ENCODE measurements at regions not wholly inside any gene's neighbourhood (a gene's known extent, or its start where the extent isn't known, plus 50 kb on each side); places are given as distances from the start of the nearest gene placed in this dataset.

DNA sequence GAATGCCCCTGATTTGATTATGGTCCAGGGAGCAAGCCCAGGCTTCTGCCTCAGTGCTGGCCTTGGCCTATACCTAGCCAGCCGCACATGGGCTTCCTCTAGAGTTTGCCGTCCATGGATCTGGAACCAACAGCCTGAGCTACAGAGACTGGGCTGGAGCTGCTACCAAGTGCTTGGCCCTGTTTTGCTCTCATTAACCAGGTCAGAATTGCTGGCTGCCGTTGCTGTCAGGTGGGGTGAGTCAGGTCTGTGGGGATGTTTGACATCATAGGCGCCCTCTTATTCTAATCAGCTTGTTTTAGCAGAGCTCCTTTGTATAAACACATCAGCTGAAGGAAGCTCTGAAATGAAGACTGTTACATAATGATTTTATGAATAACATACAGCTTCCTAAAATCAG, 83.1 kb upstream of the PHACTR2 start:
- DNase-seq = no peak

DNA sequence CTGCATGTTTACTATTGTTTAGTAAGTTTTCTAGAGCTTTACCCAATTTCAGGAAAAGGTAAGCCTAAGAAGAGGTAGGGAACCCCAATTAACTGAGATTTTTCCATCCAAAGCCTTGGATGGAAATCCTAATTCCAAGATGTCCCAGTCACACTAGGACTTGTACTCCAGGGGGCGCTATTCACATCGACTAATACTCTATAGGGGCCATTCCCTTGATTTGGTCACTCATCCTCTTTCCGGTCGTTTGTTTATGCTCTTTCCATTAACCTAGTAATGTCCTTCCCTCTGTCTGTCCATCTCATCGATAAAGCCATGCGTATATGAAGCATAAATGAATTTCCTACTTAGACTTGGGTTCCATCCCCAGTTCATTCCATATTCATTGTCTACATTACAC, 80.8 kb upstream of the FUCA2 start:
- peak; percentile 44 for DNase-seq

DNA sequence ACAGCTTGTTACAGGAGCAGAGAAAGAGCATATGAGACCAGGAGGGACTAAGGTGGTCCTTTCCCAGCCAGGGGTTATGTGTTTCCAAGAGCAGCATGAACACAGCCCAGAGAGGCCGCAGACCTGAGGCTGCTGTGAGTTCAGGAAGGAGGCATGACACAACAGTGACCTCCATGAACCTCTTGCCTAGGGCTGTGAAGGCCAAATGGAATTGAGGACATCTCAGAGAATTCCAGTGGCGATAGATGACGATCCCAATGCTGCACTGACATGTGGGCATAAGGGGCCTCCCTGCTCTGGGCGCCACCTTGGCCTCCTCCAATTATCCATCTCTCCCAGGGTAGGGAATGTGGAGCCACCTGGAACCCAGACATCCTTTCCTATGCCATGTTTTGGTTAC, 79.9 kb upstream of the FUCA2 start:
- DNase-seq = no peak

DNA sequence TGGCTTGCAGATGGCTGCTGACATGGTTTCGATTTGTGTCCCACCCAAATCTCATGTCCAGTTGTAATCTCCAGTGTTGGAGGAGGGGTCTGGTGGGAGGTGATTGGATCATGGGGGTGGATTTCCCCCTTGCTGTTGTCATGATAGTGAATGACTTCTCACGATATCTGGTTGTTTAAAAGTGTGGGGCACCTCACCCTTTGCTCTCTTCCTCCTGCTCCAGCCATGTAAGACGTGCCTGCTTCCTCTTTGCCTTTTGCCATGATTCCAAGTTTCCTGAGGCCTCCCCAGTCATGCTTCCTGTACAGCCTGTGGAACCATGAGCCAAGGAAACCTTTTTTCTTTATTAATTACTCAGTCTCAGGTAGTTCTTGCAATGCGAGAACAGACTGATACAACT, 77.6 kb upstream of the FUCA2 start:
- no peak for DNase-seq

DNA sequence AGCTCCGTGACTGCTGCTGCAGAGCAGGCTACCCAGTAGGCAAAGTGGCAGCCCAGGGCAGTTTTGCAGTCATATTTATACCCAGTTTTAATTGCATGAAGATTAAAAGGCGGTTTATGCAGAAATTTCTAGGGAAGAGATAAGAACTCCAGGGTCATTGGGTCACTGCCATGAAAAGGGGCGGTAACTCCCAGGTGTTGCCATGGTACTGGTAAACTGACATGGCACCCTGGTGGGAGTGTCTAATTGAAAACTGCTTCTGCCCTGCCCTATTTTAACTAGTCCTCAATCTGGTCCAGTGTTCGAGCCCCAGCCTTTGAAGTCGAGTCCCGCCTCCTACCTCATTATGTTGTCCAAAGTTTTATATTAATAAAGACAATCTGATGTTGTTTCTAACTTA, 75.0 kb upstream of the FUCA2 start:
- DNase-seq = no peak

DNA sequence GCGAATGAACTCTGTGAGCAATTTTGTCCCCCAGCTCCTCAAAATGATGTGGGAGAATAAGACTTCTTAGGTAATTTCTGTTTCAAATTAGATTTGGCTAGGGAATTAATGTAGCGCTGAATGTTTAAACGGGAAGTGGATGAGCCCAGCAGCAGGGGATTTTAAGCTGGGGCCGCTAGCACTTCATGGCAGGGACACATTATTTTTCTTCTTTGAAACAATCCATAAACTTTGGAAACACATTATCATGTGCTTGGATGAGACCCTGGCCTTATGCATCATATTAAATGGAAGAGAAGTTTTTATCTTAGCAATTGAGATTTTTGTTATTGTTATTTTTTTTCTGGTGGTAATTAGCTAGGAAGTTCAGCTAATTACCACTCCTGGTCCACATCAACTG, 74.2 kb upstream of the FUCA2 start:
- no peak for DNase-seq

DNA sequence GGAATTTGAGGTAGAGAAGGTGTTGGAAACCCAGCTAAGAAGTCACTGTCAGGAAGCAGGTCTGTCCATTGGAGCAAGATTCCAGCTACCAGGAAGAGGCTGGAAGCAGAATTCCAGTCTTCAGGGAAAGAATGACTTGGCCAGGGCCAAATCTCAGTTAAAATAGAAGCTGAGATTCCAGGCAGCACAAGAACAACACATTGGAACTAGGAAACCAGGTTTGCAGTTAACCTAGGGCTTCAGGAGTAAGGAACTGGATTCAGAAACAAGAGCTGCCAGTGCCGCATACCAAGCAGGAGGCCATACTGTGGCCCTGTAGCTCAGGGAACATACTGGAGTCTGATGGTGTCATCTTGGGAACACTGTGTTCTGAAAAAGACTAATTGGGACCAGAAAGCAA, 73.7 kb upstream of the FUCA2 start:
- no peak for DNase-seq

DNA sequence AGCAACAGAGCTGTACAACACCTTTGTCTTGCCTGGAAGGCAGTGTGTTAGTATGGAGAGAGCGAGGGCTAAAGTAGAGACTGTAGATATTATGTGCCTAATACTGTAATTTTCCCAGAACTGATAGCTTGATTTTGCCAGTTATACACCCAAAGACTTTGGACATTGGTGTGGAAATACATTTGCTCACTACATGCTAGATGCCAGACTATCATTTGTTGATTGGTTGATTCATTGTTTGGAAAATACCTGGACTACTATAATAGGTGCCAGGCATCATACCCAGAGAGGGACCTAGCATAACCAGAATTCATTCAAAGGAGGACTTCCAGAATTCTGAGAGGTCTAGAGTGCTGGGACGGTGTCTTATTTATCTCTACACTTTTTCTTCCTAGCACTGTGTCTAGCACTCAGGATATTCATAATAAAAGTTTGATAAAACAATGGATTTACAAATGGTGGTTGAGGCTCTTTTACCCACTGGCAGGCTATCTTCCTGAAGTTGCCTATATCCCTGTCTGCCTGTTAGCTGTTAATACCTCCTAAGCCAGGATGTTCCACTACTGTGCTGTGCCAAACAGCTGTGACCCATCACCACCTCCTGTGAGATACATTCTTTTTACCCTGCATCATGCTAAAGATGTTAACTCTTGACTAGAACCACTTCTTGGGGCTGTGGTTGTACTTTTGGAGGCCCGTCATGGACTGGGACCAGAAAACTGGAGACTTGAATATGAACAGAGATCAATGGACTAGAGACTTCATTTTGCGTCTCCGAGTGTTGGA, 72.2 kb upstream of the FUCA2 start:
- no peak for DNase-seq

DNA sequence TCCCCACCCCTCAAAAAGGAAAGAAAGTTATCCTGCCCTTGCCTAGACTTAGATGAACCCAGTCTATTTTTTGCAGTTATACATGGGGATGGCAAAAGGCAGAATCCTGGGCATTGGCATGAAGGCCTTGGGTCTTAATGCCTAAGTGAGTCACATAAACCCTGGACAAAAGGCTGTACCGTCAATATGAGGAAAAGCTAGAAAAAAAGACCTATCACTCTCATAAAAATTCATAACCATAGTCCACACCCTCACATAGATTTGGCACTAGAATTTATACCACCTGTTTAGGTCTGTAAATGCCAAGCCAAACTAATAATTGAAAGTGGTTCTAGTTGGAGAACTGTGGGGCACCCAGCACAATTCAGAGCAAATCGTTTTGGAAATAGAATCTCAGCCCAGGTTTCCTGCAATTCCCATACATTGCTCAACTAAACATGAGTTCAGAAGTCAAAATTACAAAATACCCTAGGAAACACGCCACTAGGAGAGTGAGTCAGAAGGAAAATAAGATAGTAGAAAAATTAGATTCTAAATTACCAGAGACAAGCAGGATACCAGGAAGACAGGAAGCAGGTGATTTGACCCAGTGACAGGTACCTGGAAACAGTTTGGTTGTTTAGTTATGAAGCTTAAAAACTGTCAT, 70.4 kb upstream of the FUCA2 start:
- DNase-seq = no peak

DNA sequence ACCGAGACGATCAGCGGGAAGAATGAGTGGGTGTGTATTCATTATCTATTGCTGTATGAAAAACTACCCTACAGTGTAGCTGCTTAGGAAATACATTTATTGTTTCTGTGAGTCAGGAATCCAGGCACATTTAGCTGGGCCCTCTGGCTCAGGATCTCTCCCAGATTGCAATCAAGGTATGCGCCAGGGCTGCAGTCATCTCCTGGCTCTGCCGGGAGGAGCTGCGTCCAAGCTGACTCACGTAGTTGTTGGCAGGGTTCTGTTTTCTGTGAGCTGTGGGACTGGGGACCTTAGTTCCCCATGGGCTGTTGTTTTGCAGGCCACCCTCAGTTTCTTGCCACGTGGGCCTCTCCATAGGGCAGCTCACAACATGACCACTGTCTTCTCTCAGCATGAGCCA, 68.2 kb upstream of the FUCA2 start:
- DNase-seq = no peak

DNA sequence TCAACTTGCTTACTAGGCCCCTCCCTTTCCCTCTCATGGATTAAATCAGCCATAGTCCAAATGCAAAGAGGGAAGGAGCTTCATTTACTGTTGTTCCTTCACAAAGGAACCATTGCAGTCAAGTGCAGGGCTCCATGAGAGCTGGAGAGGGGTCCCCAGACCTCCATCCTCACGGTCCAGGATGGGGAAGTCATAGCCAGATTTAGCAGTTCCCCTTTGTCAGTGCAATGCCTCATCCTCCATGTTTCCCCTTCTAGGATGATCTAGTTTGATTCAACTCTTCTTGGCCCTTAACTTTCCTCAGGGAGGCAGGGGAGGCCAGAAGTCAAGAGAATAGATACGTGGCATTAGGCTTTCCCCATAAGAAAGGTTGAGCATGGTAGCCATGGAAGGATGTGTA, 66.5 kb upstream of the FUCA2 start:
- DNase-seq = no peak

DNA sequence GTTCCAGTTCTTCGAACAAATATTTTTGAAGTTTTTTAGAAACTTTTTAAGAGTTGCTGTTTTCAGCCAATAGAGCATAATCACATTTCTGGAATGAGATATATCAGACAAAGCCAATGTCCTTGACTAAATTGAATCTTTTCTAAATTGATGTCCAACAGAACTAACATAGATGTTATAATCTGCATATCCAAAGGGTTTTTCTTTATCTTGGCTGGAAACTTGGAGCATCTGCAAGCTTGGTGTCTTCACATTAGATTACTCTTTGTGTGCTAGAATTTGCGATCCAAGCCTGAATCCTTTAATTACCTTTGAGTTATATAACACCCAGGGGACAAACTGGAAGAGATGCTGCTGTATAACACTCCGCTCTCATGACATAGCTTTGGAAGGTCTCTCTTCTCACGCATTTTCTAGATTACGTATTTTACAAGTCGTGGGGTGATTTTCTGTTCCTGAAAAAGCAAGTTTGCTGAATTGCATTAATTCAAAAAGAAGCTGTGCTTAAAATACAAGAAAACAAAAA, 64.4 kb upstream of the FUCA2 start:
- DNase-seq = no peak

DNA sequence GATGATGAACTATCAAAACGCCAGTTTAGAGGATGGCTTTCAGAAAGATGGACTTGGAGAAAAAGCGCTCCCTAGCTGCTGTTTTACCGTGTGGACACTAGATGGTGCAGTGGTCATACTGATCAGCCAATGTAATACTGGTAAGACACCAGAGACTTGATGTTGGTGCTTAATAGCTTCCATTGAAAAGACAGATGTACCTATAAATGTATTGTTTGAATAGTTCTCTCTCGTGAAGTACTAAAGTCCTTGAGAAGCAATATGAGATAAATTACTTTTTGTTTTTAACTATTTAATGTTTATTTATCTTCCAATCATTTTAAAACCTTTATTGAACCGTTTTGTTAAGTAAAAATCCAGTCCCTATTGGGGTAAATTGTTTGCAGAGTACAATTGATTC, 63.9 kb upstream of the FUCA2 start:
- peak; percentile 93 for DNase-seq

DNA sequence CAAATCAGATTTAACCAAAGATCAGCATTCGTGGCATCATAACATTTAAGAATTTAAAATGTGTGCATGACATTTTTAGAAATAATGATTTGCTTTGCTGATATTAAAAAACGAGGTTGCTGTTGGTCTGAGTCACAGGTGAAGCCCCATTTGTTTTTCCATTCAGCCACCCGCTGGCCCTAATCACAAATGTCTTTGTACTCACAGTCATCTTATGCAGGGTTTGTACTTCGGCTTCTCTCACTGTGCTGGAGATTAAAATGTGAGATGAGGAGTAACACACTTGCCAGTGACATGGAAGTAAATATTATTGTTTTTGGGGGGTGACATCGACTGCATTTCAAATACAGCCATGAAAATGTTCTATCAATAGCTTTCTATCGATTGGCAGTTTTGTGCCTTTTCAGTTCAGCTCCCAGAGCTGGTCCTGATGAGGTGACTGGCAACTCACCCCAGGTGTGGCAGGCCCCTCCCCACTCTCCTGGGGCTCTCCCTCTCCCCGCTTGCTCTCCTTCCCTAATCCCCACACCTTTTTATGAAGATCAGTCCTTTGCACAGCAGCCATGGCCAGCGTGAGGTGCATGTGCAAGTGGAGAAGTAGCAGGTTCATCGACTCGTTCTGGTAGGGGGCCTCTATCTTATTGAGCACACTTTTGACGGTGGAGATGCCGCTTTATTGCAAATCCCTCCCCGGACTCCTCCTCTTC, 58.8 kb upstream of the FUCA2 start:
- DNase-seq = no peak

DNA sequence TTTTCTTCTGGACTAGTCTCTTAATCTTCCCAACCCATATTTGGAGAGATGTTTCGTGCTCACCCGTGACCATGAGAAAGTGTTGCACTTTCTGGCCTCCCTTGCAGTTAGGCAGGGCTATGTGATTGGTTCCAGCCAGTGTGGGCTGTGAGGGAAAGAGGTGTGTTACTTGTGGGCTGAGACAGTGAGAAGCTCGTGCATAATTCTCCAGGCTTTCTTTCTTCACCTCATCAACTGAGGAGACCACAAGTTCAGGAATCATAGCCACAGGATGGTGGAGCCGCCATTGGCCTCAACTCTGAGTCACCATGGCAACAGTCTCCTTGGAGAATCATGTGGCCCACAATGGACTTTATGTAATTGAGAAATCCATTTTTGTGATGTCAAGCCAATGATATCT, 57.5 kb upstream of the FUCA2 start:
- peak; percentile 18 for DNase-seq

DNA sequence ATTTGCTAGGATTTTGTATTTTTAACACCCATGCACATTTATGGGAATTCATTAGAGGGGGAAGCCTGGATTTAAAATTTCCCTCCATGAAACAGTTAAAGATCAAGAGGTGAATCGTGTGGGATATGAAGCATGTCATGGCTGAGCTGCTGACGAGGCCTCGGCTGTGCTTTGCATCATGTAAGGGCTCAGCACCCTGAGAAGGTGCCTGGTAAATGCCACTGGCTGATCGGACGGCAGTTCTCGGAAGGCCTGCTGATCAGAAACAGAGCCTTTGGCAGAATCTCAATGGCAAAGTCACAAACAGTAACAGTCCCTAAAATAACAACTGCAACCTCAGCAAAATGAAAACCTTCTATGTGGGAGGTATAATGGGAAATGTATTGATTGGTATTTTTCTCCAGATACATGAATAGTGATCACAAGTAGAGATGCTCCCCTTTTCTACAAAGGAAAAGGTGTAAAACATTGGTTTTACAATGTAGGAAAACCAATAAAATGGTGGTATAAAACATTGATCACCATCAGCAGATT, 53.0 kb upstream of the FUCA2 start:
- no peak for DNase-seq

DNA sequence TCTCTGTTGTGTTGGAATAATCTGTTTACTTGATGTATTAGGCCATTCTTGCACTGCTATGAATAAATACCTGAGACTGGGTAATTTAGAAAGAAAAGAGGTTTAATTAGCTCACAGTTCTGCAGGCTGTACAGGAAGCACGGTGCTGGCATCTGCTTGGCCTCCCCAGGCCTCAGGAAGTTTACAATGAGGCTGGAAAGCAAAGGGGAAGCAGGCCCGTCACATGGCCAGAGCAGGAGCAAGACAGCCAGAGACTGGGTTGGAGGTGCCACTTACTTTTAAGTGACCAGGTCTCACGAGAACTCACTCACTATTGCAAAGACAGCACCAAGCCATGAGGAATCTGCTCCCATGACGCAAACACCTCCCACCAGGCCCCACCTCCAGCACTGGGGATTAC, 50.6 kb upstream of the FUCA2 start:
- no peak for DNase-seq

Measured in OCI-M1 (cell line).